SK-MEL-5 (cell line): ENCODE measurements at regions not wholly inside any gene's neighbourhood (a gene's known extent, or its start where the extent isn't known, plus 50 kb on each side); places are given as distances from the start of the nearest gene placed in this dataset.
"Not testable (repeated sequence)": the region's sequence is repeated elsewhere in the genome, so short reads cannot be mapped to it uniquely, and the experiment has no call there.

Experiments used
- DNase-seq: peaks from one replicate; pipeline ENCODE4 v3.0.0-alpha.2; 2016; ENCODE audit warnings: low read depth, low spot score
- in situ Hi-C: cut with HindIII; loops from 2 replicates; pipeline ENCODE4 v1.10.0; 2016; ENCODE audit warnings: low sequenced_read_pairs, high pct_unique_total_duplicates, low pct_unique_long_range_greater_than_20kb

GRCh38 chr15:95620934-95621579, 709.4 kb upstream of the NR2F2 start:
- in situ Hi-C loops, result no loop called here
- DNase-seq, result no peak

DNA sequence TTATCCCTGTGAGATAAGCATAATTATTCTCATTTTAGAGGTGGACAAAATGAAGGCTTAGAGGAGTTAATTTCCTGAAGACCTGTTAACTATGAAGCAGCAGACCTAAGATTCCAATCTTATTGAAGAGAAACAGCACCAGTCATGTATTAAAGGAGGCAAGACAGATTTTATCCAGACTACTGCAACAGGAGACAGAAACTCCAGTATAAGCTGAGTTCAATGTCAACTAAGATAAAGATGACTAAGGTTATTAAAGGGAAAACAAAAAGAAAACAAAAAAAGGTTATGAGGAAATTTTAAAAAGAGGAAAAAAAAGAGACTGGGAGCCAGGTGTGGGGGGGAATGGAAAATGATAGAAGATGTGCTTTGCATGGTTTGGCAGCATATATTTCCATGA, 707.7 kb upstream of the NR2F2 start:
- in situ Hi-C loops, result no loop called here
- no peak for DNase-seq

GRCh38 chr15:95624100-95624499, 706.4 kb upstream of the NR2F2 start:
- in situ Hi-C loops, result no loop called here
- DNase-seq, result no peak

DNA sequence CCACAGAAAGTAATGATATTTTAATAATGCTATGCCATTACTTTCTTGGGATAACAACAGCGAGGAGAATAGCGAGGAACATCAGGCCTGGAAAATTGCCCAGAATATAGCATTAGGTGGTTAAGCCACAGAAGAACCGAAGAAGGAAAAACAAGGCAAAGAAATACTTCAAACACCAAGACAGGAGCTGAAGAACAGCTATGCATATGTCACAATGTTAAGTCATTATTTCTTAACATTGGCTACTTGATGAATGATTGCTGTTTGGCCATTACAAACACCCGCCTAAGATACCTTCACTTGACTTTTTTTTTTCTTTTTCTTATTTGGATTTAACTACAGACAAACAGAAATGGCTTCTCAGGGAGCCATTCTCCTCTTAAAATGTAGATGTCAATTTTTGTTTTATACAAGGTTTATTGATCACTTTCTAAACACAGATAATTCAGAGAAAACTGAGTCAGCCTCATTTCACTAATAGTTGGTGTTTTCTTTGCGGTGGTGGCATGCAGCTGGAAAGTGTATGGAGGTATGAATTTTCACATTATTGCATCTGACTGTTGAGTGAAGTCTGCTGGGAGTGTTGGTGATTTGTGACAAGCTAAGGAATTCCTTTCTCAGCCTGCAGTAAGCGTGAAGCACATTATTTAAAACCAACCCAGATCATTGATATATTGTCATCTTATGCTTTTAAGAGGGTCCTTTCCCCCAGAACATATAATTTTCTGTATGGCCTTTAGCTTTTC, 705.7 kb upstream of the NR2F2 start:
- DNase-seq, result no peak
- in situ Hi-C loops, result no loop called here

DNA sequence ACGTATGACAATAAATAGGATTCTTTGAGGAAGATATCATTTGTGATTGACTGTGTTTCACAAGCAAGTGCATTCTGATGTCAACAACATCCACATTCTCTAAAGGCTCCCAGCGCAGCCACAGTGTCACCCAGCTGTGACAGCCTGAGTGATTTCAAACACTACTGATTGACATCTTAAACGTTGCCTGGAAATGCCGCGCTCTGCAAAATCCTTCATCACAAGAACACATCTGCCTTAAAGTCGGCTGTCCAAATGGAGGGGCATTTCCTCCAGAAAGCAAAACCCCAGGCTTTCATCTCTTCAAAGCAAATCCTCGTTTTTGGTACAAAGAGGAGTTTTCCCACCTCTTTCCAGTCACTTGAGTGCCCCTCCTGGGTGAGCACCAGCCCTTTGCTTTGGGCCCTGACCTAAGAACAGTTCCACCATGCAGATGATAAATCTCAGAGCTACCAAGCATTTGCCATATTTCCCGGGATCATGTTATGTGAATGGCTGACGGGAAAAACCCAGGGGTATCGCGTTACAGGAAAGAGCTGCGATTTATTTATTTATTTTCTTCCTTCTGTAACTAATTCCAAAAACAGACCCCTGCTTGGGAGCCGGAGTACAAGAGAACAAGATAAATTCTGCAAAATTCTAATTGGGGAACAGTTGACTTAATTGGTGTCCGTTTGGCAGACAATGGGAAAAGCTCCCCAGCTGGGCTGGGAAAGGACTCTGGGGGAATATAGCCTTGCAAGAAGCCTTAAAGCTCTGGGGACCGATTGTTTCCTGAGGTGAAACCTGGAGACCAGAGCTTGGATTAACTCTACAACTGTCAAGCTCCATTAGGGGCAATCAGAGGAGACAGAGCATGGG, 703.8 kb upstream of the NR2F2 start:
- in situ Hi-C loops, result no loop called here
- DNase-seq, result no peak

DNA sequence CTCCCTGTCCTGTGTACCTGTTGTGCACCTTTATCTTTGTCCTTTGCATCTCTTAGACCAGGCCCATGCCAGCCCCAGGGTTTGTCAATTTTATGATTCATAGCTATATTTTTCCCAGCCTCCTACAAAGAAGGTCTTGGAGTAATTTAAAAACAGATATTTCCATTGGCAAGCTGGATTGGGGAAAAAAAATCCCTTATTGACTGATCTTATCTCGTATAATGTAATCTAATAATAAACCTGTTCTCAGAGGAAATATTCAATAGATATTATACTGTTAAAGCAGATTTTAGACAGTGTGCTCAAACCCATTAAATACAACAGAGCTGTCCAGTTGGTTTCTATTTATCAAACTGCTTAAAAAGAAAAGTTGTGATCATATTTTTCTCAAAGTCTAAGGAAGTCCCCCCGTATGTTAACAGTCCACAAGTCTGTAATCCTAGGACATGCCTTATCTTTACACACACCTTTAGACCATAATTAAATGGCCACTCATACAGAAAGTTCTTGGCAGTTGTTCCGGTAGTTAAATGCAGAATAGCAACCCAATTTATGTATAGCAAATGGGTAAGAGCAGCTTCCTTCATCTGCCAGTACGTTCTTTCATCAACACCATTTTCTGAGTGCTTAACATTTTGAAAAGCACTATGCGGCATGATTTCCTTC, 700.9 kb upstream of the NR2F2 start:
- in situ Hi-C loops, result no loop called here
- no peak for DNase-seq

DNA sequence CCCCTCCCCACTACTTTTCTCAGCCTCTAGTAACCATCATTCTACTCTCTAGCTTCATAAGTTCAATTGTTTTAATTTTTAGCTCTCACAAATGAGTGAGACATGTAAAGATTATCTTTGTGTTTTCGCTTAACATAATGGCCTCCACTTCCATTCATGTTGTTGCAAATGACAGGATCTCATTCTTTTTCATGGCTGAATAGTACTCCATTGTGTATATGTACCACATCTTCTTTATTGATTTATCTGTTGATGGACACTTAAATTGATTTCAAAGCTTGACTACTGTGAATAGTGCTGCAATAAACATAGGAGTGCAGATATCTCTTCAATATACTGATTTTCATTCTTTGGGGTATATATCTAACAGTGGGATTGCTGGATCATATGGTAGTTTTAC, 699.8 kb upstream of the NR2F2 start:
- in situ Hi-C loops, result no loop called here
- DNase-seq, result no peak

- DNase-seq, result no peak
- in situ Hi-C loops, result no loop called here
Observed at GRCh38 chr15:95635666-95636065, 694.8 kb upstream of the NR2F2 start.

DNA sequence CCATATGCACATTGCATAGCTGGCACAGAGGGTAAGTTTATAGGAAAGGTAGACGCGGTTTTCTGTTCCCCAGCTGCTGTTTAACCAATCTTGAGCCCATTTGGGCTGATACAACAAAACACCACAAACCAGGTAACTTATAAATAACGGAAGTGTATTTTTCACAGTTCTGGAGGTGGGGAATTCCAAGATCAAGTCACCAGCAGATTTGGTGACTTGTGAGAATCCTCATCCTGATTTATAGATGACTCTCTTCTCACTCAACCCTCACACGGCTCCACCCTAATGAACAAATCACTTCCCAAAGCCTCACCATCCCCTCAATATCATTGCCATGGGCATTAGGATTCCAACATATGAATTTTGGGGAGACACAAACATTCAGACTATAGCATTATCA, 694.4 kb upstream of the NR2F2 start:
- in situ Hi-C loops, result no loop called here
- no peak for DNase-seq

GRCh38 chr15:95637234-95637633, 693.3 kb upstream of the NR2F2 start:
- in situ Hi-C loops, DNase-seq: not testable (repeated sequence)

DNA sequence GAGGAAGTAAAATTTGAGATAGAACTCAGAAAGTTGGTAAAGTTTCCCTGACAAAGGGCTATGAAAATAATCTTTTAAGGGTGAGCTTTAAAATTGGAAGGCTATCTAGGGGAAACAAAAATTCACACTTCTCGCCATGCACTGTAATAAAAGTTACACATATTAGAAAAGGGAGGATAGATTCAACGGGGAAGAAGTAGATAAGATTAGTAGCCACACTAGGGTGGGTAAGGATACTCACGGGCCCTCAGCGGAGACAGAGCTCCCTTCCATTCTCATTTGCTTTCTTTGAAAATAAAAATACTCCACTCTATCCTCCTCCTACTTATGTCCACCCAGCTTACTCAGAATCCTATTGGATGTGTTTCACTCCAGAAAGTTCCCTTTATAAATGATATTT, 691.3 kb upstream of the NR2F2 start:
- in situ Hi-C loops, result no loop called here
- no peak for DNase-seq

DNA sequence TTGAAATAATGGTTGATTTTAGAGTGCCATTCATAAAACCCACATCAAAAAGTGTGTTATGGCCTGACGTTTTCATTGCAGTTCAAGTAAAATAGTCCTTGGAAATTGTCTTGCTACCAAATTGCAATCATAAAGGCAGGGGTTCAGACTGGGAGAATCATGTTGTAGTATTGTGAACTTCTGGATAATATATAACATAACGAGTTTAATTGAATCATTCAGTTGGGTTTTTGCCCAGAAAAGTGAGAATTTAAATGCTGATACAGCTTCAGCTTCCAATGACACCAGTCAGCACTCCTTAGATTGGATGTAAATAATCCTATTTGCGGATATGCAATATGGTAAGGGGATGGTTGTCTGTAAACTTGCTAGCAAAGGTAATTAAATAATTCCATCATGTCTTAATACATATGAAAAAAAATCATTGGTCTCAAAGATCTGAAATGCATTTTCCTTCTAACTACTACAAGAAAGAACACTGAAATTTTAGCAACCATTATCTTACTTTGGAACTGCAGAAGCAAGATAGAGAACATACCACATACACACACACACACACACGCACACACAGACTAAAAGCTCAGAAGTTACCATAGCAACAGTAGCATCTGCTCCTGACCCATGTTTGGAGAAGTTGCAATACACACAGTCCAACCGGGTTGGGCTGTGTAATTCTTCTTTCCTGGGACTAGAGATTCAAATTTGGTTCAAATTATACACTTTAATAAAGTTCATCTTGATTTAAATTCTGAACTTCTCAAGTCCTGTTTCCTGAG, 686.2 kb upstream of the NR2F2 start:
- in situ Hi-C loops, result no loop called here

GRCh38 chr15:95645791-95646338, 684.6 kb upstream of the NR2F2 start:
- in situ Hi-C loops, result no loop called here

More for the DNA sequence above, 686.2 kb upstream of the NR2F2 start:
- DNase-seq, result no peak

DNA sequence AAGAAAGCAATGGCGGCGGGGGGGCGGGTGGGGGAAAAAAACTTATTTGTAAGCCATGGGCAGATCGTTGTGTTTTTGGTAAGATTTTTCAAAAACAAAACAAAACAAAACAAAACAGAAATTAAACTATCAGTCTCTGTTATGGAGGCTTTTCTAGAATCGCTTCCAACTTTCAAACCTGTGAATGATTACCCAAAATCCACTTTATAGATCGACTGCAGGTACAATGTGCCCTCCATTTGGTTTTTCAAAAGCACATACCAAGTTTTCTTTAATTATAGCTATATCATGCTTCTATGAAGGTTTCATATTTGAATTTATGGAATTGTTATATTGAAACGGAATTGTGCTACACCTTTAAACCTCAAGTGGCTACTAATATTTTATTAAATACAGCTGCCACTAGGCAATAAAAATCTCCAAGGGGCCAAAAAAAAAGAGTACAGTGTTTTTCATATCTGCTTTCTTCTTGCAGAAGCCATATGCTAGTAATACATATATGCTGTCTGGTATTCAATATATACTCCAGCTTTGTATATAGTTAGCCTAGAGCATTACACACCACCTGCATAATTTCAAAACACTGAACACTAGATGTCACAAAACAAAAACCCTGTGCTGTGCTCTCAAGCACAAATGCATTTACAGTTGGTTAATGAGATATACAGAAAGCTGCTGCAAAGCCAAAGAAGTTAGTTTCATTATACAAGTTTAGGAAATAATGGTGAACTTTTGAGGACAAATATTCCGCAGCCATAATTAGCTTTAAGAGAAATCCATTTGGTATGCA, 683.8 kb upstream of the NR2F2 start:
- in situ Hi-C loops, result no loop called here
- DNase-seq, result no peak

More at GRCh38 chr15:95645791-95646338, 684.6 kb upstream of the NR2F2 start:
- no peak for DNase-seq

DNA sequence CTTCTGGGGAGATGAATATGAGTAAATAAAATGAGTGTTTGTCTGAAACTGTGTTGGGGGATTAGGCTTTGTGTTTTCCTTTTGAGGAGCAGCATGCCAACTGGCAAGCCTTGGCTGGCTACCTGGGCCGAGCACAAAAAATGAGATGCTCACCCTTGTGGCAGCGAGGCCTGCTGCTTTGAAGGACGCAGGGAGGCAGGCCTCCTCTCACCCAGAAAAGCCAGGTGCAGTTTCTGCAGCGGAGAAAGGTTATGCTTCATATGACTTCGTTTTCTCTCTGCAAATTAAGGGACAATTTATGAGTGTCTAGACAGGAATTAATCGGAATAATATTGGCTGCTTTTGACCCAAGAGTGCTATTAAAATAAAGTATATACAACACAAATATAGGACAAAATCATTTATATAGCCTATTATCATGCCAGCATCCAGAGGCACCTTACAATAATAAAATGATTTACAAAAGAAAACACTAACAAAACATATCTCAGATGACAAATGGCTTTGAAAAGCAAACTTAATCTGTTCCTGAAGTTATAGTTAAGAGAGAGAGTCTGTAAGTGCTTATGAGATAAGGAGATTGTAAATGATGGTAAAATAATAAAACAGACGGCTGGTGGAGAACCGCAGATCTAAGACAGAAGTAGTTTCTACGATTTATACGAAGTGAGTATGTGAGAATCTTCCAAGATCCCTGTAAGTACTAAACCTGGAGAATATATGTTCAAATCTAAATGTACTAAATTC, 682.8 kb upstream of the NR2F2 start:
- DNase-seq, result no peak
- in situ Hi-C loops, result no loop called here

DNA sequence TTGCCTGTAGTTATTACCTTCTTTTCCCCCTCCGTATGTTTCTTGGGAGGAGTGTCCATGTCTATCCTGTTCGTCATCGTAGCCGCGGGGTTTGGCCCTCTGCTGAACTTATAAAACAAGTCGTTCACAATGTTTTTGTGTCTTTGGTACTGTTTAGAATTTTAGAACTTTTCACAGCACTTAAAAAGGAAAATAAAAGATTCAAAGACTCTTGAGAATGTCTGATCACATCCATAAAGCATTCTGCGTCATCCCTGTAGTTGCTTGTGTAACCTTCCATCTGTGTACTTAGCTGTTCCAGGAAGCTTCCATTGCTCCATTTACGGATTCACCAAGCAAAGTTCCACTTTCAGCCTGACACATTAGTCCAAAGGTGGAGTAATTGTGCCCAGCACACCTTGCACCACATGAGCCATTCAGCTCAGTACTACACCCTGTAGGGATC, 677.1 kb upstream of the NR2F2 start:
- in situ Hi-C loops, result no loop called here
- no peak for DNase-seq
